ENCODE measurements at regions not wholly inside any gene's neighbourhood (a gene's known extent, or its start where the extent isn't known, plus 50 kb on each side); places are given as distances from the start of the nearest gene placed in this dataset.

DNA sequence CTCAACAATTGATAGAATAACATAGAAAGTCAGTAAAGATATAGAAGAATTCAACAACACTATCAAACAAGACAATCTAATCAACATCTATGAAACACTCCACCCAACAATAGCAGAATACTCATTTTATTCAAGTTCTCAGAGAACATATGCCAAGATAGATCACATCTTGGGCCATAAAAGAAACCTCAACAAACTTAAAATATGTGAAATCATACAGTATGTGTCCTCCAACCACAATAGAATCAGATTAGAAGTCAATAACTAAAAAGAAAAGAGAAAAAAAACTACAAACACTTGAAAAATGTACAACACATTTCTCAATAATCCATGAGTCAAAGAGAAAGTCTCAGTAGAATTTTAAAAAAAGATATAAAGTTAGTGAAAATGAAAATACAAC lies 78.6 kb upstream of the LDB2 start:
- TF ChIP-seq, protein P1, sequence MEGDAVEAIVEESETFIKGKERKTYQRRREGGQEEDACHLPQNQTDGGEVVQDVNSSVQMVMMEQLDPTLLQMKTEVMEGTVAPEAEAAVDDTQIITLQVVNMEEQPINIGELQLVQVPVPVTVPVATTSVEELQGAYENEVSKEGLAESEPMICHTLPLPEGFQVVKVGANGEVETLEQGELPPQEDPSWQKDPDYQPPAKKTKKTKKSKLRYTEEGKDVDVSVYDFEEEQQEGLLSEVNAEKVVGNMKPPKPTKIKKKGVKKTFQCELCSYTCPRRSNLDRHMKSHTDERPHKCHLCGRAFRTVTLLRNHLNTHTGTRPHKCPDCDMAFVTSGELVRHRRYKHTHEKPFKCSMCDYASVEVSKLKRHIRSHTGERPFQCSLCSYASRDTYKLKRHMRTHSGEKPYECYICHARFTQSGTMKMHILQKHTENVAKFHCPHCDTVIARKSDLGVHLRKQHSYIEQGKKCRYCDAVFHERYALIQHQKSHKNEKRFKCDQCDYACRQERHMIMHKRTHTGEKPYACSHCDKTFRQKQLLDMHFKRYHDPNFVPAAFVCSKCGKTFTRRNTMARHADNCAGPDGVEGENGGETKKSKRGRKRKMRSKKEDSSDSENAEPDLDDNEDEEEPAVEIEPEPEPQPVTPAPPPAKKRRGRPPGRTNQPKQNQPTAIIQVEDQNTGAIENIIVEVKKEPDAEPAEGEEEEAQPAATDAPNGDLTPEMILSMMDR (IDR thresholded peaks at IDR 0.05) = no peak
- TF ChIP-seq POLR2A (IDR thresholded peaks at IDR 0.05) = no peak
